ENCODE measurements at regions not wholly inside any gene's neighbourhood (a gene's known extent, or its start where the extent isn't known, plus 50 kb on each side); places are given as distances from the start of the nearest gene placed in this dataset.

- Histone ChIP-seq H3K9me3 (ENCODE audit: low read depth) (no peaks in the 10 kb centered on the region), H3K4me3 (no peak overlapping the region), H3K36me3 (no peaks in the 10 kb centered on the region), H3K4me1 (ENCODE audit: low read depth) (no peaks in the 10 kb centered on the region), H3K27ac (no peak overlapping the region), H3K27me3 (no peaks in the 10 kb centered on the region)
- TF ChIP-seq CTCF (IDR thresholded peaks at IDR 0.05; ENCODE audit: low read depth, low read length), result no peak
- peak in 1 of 2 donors; percentile 51 for DNase-seq (ENCODE audit: low read depth in 1 of 2, low spot score in 1 of 2)
These were observed 1030.3 kb upstream of the AMELY start for GRCh38 chrY:7941856-7942255.

- DNase-seq (ENCODE audit: low read depth in 1 of 2, low spot score in 1 of 2), result no peak
- no peaks in the 10 kb centered on the region for H3K4me1 ChIP-seq (ENCODE audit: low read depth)
- H3K27me3 ChIP-seq, result no peaks in the 10 kb centered on the region
- no peak overlapping the region for H3K4me3 ChIP-seq
- no peaks in the 10 kb centered on the region for H3K9me3 ChIP-seq (ENCODE audit: low read depth)
- H3K36me3 ChIP-seq, result no peaks in the 10 kb centered on the region
- H3K27ac ChIP-seq, result no peak overlapping the region
- TF ChIP-seq CTCF (IDR thresholded peaks at IDR 0.05; ENCODE audit: low read depth, low read length), result no peak
These were observed 1027.6 kb upstream of the AMELY start for GRCh38 chrY:7938982-7939718.

- H3K4me3 ChIP-seq, result no peak overlapping the region
- no peaks in the 10 kb centered on the region for H3K4me1 ChIP-seq (ENCODE audit: low read depth)
- no peak for DNase-seq (ENCODE audit: low read depth in 1 of 2, low spot score in 1 of 2)
- H3K27me3 ChIP-seq, result no peaks in the 10 kb centered on the region
- TF ChIP-seq CTCF (IDR thresholded peaks at IDR 0.05; ENCODE audit: low read depth, low read length), result no peak
- H3K27ac ChIP-seq, result no peak overlapping the region
- H3K36me3 ChIP-seq, result no peaks in the 10 kb centered on the region
- H3K9me3 ChIP-seq (ENCODE audit: low read depth), result no peaks in the 10 kb centered on the region
These were observed 1025.3 kb upstream of the AMELY start for GRCh38 chrY:7936831-7937230.

- no peaks in the 10 kb centered on the region for H3K4me1 ChIP-seq (ENCODE audit: low read depth)
- no peak for TF ChIP-seq CTCF (IDR thresholded peaks at IDR 0.05; ENCODE audit: low read depth, low read length)
- no peaks in the 10 kb centered on the region for H3K36me3 ChIP-seq
- no peak overlapping the region for H3K27ac ChIP-seq
- H3K27me3 ChIP-seq, result no peaks in the 10 kb centered on the region
- H3K9me3 ChIP-seq (ENCODE audit: low read depth), result no peaks in the 10 kb centered on the region
- peak in 1 of 2 donors; percentile 70 for DNase-seq (ENCODE audit: low read depth in 1 of 2, low spot score in 1 of 2)
- no peak overlapping the region for H3K4me3 ChIP-seq
These were observed 1024.5 kb upstream of the AMELY start for GRCh38 chrY:7936046-7936445.

GRCh38 chrY:7935606-7936005, 1024.1 kb upstream of the AMELY start:
- Histone ChIP-seq H3K27ac (no peak overlapping the region), H3K4me1 (ENCODE audit: low read depth) (no peaks in the 10 kb centered on the region), H3K9me3 (ENCODE audit: low read depth) (no peaks in the 10 kb centered on the region), H3K27me3 (no peaks in the 10 kb centered on the region), H3K4me3 (no peak overlapping the region), H3K36me3 (no peaks in the 10 kb centered on the region)
- DNase-seq (ENCODE audit: low read depth in 1 of 2, low spot score in 1 of 2), result no peak
- no peak for TF ChIP-seq CTCF (IDR thresholded peaks at IDR 0.05; ENCODE audit: low read depth, low read length)

All from cardiac muscle cell (in vitro differentiated cells and primary cell).